GM18519 (cell line): ENCODE measurements at regions not wholly inside any gene's neighbourhood (a gene's known extent, or its start where the extent isn't known, plus 50 kb on each side); places are given as distances from the start of the nearest gene placed in this dataset.

Experiments used
- ATAC-seq: cut with Tn5 transposase; IDR thresholded peaks from one replicate; pipeline ENCODE4 v1.9.1; 2021; ENCODE audit warnings: mild to moderate bottlenecking, moderate library complexity; ENCODE audit not compliant: unreplicated experiment, low FRiP score

- ATAC-seq, result no peak
Observed at GRCh38 chr16:22754577-22754976, 59.4 kb upstream of the HS3ST2 start.

GRCh38 chr16:22757202-22757601, 56.8 kb upstream of the HS3ST2 start:
- ATAC-seq, result no peak

- no peak for ATAC-seq
Observed at GRCh38 chr16:22762486-22762885, 51.5 kb upstream of the HS3ST2 start.

- ATAC-seq, result no peak
Observed at GRCh38 chr16:22763437-22764080, 50.4 kb upstream of the HS3ST2 start.
